Ishikawa (cell line): ENCODE measurements at regions not wholly inside any gene's neighbourhood (a gene's known extent, or its start where the extent isn't known, plus 50 kb on each side); places are given as distances from the start of the nearest gene placed in this dataset.

ENCODE experiments used
- CEBPB ChIP-seq: IDR thresholded peaks from 2 replicates; pipeline ENCODE4 v1.6.1; 2012
- CREB1 ChIP-seq: IDR thresholded peaks from 2 replicates; pipeline ENCODE4 v1.6.1; 2012; ENCODE audit warnings: low read depth
- EGR1 ChIP-seq: IDR thresholded peaks from 2 replicates; pipeline ENCODE4 v1.6.1; 2012
- EP300 ChIP-seq: IDR thresholded peaks from 2 replicates; pipeline ENCODE4 v1.6.1; 2012; ENCODE audit warnings: borderline replicate concordance
- FOXM1 ChIP-seq: IDR thresholded peaks from 2 replicates; pipeline ENCODE4 v1.6.1; 2012; ENCODE audit warnings: low read depth, borderline replicate concordance
- NFIC ChIP-seq: IDR thresholded peaks from 2 replicates; pipeline ENCODE4 v1.6.1; 2012
- RAD21 ChIP-seq: IDR thresholded peaks from 2 replicates; pipeline ENCODE4 v1.6.1; 2012; ENCODE audit warnings: low read depth
- REST ChIP-seq: IDR thresholded peaks from 2 replicates; pipeline ENCODE4 v1.6.1; 2012; ENCODE audit warnings: low read depth, mild to moderate bottlenecking
- TAF1 ChIP-seq: IDR thresholded peaks from 2 replicates; pipeline ENCODE4 v1.6.1; 2012; ENCODE audit warnings: low read depth, mild to moderate bottlenecking
- TCF12 ChIP-seq: IDR thresholded peaks from 2 replicates; pipeline ENCODE4 v1.6.1; 2012; ENCODE audit warnings: low read depth
- TEAD4 ChIP-seq: IDR thresholded peaks from 2 replicates; pipeline ENCODE4 v1.6.1; 2012
- USF1 ChIP-seq: IDR thresholded peaks from 2 replicates; pipeline ENCODE4 v1.6.1; 2012
- YY1 ChIP-seq: IDR thresholded peaks from 2 replicates; pipeline ENCODE4 v1.6.1; 2012; ENCODE audit warnings: low read depth
- ZBTB7A ChIP-seq: IDR thresholded peaks from 2 replicates; pipeline ENCODE4 v1.6.1; 2012; ENCODE audit warnings: low read depth
- TF ChIP-seq, protein P1 (sequence below): IDR thresholded peaks from 2 replicates; pipeline ENCODE4 v1.6.1; 2012

GRCh38 chr4:19024047-19024446 lies 1002.5 kb upstream of the LCORL start:
- TF ChIP-seq CEBPB, result peak; percentile 77
- TF ChIP-seq USF1, result no peak

DNA sequence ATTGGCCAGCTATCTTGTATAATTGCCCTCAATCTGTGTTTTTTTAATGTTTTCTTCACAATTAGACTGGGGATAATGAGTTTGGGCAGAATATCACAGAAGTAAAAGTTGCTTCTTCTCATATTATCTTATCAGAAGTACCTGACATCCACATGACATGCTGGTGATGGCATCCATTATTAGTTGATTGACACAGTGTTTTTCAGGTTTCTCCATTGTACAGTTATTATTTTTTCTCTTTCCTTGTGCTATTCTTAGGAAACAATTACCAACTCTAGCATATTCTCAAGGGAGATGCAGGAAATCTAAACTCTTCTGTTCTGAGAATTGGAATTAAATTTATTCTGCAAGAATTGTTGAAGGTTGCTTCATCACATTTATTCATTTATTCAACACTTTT lies 1000.1 kb upstream of the LCORL start:
- TF ChIP-seq FOXM1 (no peak), EGR1 (no peak), CEBPB (no peak), CREB1 (no peak), RAD21 (no peak), EP300 (no peak), ZBTB7A (no peak), TAF1 (no peak), USF1 (no peak), TEAD4 (no peak), TCF12 (no peak), YY1 (no peak), REST (no peak), NFIC (no peak)
- TF ChIP-seq, protein P1, sequence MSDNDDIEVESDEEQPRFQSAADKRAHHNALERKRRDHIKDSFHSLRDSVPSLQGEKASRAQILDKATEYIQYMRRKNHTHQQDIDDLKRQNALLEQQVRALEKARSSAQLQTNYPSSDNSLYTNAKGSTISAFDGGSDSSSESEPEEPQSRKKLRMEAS, result no peak

GRCh38 chr4:19014594-19014993 lies 993.0 kb upstream of the LCORL start:
- no peak for TF ChIP-seq NFIC
- no peak for TF ChIP-seq RAD21
- TF ChIP-seq, protein P1, result no peak
- TF ChIP-seq TCF12, result no peak
- no peak for TF ChIP-seq USF1
- TF ChIP-seq TAF1, result no peak
- TF ChIP-seq EGR1, result no peak
- TF ChIP-seq FOXM1, result no peak
- TF ChIP-seq EP300, result no peak
- TF ChIP-seq REST, result no peak
- TF ChIP-seq CEBPB, result no peak
- no peak for TF ChIP-seq TEAD4
- TF ChIP-seq CREB1, result no peak
- no peak for TF ChIP-seq YY1
- no peak for TF ChIP-seq ZBTB7A

DNA sequence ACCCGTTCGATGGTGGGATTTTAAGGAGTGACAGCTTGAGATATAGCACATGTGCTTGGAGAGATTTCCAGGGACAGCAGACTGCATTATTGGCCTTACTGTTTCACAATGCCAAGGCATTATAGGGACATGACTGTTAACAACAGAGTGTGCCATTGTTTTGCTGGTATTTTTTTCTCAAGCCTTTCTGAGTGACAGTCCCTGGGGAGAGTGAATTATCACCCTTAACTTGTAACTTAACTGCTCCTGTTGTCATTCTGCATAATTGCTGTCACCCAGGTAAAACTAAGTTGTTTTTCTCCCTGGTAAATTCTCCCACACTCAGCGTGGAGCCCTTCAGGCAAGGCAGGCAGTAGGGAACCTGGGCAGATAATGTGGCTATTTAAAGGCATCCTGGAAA lies 989.2 kb upstream of the LCORL start:
- TF ChIP-seq CEBPB (no peak), CREB1 (no peak), TAF1 (no peak), TEAD4 (no peak), TCF12 (no peak), EP300 (no peak), YY1 (no peak), EGR1 (no peak), REST (no peak), FOXM1 (no peak), RAD21 (no peak), ZBTB7A (no peak), NFIC (no peak), USF1 (no peak)
- TF ChIP-seq, protein P1, result no peak
